Lung (tissue), 11 donors: ENCODE measurements at regions not wholly inside any gene's neighbourhood (a gene's known extent, or its start where the extent isn't known, plus 50 kb on each side); places are given as distances from the start of the nearest gene placed in this dataset.

Experiments
- ATAC-seq: fragments of 200-7000 bp; cut with Tn5 transposase; one replicate; pipeline ENCODE4 v1.9.1; 2020; ENCODE audit warnings: moderate number of reproducible peaks; ENCODE audit not compliant: insufficient read depth, low FRiP score
- DNase-seq, 3 donors: peaks; one replicate each; pipeline ENCODE4 v3.0.0-alpha.2; 2013 to 2017
- H3K27ac ChIP-seq, 2 donors: one replicate each; pipeline ENCODE4 v1.5.1; 2013; ENCODE audit warnings: mild to moderate bottlenecking in 2 of 2, moderate library complexity in 2 of 2, control low read depth in 1 of 2, inconsistent platforms in 1 of 2, low read depth in 1 of 2, low read length in 1 of 2
- H3K27me3 ChIP-seq, 3 donors: one replicate each; pipeline ENCODE4 v1.5.1; 2013; ENCODE audit warnings: low read length in 2 of 3; ENCODE audit not compliant: control insufficient read depth in 3 of 3, insufficient read depth in 3 of 3
- H3K36me3 ChIP-seq, 4 donors: one replicate each; pipeline ENCODE4 v1.5.1; 2013; ENCODE audit warnings: low read length in 4 of 4, mild to moderate bottlenecking in 1 of 4, moderate library complexity in 1 of 4; ENCODE audit not compliant: control insufficient read depth in 4 of 4, insufficient read depth in 4 of 4
- H3K4me1 ChIP-seq, 5 donors: one replicate each; pipeline ENCODE4 v1.5.1; 2013; ENCODE audit warnings: low read length in 5 of 5, mild to moderate bottlenecking in 2 of 5, moderate library complexity in 1 of 5; ENCODE audit not compliant: control insufficient read depth in 5 of 5, insufficient read depth in 5 of 5
- H3K4me3 ChIP-seq: one replicate; pipeline ENCODE4 v1.5.1; 2013; ENCODE audit warnings: mild to moderate bottlenecking, control low read depth, moderate library complexity
- H3K9ac ChIP-seq, 2 donors: one replicate each; pipeline ENCODE4 v1.5.1; 2013; ENCODE audit warnings: low read length in 2 of 2, control low read depth in 1 of 2; ENCODE audit not compliant: insufficient read depth in 1 of 2
- H3K9me3 ChIP-seq, 4 donors: one replicate each; pipeline ENCODE4 v1.5.1; 2013; ENCODE audit warnings: low read length in 3 of 4, mild to moderate bottlenecking in 1 of 4, moderate library complexity in 1 of 4; ENCODE audit not compliant: control insufficient read depth in 4 of 4, insufficient read depth in 3 of 4
- CTCF ChIP-seq: IDR thresholded peaks from 2 replicates; pipeline ENCODE4 v1.5.1; 2012; ENCODE audit warnings: mild to moderate bottlenecking; ENCODE audit errors: control extremely low read depth, extremely low read depth
- WGBS, 2 donors: extraction: QIAGEN DNeasy Blood & Tissue Kit; methylation state at CpG; one replicate each; pipeline ENCODE4 v1.1.7; 2013; 5-methylcytosine and 5-hydroxymethylcytosine counted together
- donor health status: control.
- donor health status: control.
- donor health status: Bipolar disorder and iron deficiency.
- donor health status: healthy.
- donor health status: DM: yes; HTN: yes; CAD: no.

GRCh38 chr5:77853353-77853907 is 77.3 kb upstream of the TBCA start:
- Histone ChIP-seq H3K9ac (no peak overlapping the region), H3K4me1 (peaks cover 0 to 23% (median 5%) of the 10 kb centered on the region in 5 donors), H3K27ac (no peak overlapping the region), H3K27me3 (peaks cover 0 to 11% (median 0%) of the 10 kb centered on the region in 3 donors), H3K36me3 (no peaks in the 10 kb centered on the region), H3K9me3 (peaks cover 0 to 2% (median 0%) of the 10 kb centered on the region in 4 donors), H3K4me3 (no peak overlapping the region)
- ATAC-seq = no peak
- TF ChIP-seq CTCF = no peak
- no peak for DNase-seq
- WGBS, 2 donors = 31 to 41% methylated on average over 2 of the region's 2 CpGs

GRCh38 chr5:77852514-77853352 is 76.6 kb upstream of the TBCA start:
- WGBS, 2 donors = 2 to 7% methylated on average over 28 of the region's 28 CpGs
- peak overlapping the region; percentile 36 for H3K4me3 ChIP-seq
- no peak overlapping the region for H3K27ac ChIP-seq
- peaks cover 0 to 2% (median 0%) of the 10 kb centered on the region in 4 donors for H3K9me3 ChIP-seq
- no peak for ATAC-seq
- H3K9ac ChIP-seq = no peak overlapping the region
- peaks cover 0 to 11% (median 0%) of the 10 kb centered on the region in 3 donors for H3K27me3 ChIP-seq
- DNase-seq = peak; percentile 87 to 90 (median 88)
- H3K36me3 ChIP-seq = no peaks in the 10 kb centered on the region
- TF ChIP-seq CTCF = no peak
- H3K4me1 ChIP-seq = peaks cover 0 to 23% (median 5%) of the 10 kb centered on the region in 5 donors

GRCh38 chr5:77852068-77852513 is 76.0 kb upstream of the TBCA start:
- TF ChIP-seq CTCF = no peak
- H3K9ac ChIP-seq = no peak overlapping the region
- H3K27me3 ChIP-seq = peaks cover 0 to 13% (median 0%) of the 10 kb centered on the region in 3 donors

More at GRCh38 chr5:77852068-77852513, 76.0 kb upstream of the TBCA start:
- ATAC-seq (no peak), DNase-seq (no peak)
- H3K27ac ChIP-seq = no peak overlapping the region
- H3K36me3 ChIP-seq = no peaks in the 10 kb centered on the region
- peaks cover 0 to 2% (median 0%) of the 10 kb centered on the region in 4 donors for H3K9me3 ChIP-seq
- 2 to 6% methylated on average over 13 of the region's 13 CpGs for WGBS, 2 donors
- peak overlapping the region; percentile 50 for H3K4me3 ChIP-seq
- H3K4me1 ChIP-seq = peaks cover 0 to 23% (median 5%) of the 10 kb centered on the region in 5 donors
